CD4-positive, alpha-beta T cell treated with Interleukin-4 for 1 hour (primary cell): ENCODE measurements at regions not wholly inside any gene's neighbourhood (a gene's known extent, or its start where the extent isn't known, plus 50 kb on each side); places are given as distances from the start of the nearest gene placed in this dataset.

Experiments
- DNase-seq, 2 donors: peaks; one replicate each; pipeline ENCODE4 v3.0.0-alpha.2; 2020 to 2022

- peak; percentile 38 to 60 for DNase-seq
Observed at GRCh38 chr22:46054091-46055073, 77.4 kb upstream of the WNT7B start.

GRCh38 chr22:46055181-46055875, 78.4 kb upstream of the WNT7B start:
- peak in 1 of 2 donors; percentile 27 for DNase-seq

DNA sequence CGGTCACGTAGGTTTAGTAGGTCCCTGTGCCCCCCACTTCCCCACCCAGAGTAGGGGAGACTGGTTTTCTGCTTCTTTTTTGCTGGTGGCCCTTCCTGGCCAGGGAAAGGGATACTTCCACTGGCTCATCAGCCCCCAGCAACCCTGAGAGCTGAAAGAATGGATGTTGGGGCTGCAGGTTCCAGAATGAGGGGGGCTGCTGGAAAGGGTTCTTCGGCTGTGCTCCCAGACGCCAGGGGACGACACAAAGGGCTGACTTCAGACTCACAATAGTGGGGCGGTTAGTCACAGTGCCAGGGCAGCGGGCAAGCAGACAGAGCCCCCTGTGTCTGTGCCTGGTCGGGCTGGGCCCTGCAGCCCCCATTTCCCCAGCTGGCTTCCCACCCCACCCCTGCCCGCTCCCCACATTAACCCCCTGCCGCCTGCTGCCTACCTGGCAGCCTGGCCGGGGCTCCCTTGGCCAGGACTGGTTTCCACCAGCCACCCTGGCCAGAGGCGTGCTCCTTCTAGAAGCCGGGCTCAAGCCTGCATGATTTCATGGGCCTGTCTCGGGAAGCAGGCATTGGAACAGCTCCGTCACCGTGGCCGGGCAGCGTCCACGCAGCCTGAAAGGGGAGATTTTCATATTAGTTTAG, 79.1 kb upstream of the WNT7B start:
- no peak for DNase-seq

GRCh38 chr22:46056546-46057245, 79.7 kb upstream of the WNT7B start:
- DNase-seq, result no peak

- DNase-seq, result no peak
Observed at GRCh38 chr22:46057246-46058090, 80.5 kb upstream of the WNT7B start.

GRCh38 chr22:46058091-46058420, 81.1 kb upstream of the WNT7B start:
- DNase-seq, result peak; percentile 49 to 69

- no peak for DNase-seq
Observed at GRCh38 chr22:46058591-46059519, 81.9 kb upstream of the WNT7B start.

- DNase-seq, result no peak
Observed at GRCh38 chr22:46060292-46061123, 83.5 kb upstream of the WNT7B start.

- no peak for DNase-seq
Observed at GRCh38 chr22:46061124-46061500, 84.2 kb upstream of the WNT7B start.

GRCh38 chr22:46061501-46062231, 84.7 kb upstream of the WNT7B start:
- no peak for DNase-seq

- no peak for DNase-seq
Observed at GRCh38 chr22:46062232-46062615, 85.3 kb upstream of the WNT7B start.

DNA sequence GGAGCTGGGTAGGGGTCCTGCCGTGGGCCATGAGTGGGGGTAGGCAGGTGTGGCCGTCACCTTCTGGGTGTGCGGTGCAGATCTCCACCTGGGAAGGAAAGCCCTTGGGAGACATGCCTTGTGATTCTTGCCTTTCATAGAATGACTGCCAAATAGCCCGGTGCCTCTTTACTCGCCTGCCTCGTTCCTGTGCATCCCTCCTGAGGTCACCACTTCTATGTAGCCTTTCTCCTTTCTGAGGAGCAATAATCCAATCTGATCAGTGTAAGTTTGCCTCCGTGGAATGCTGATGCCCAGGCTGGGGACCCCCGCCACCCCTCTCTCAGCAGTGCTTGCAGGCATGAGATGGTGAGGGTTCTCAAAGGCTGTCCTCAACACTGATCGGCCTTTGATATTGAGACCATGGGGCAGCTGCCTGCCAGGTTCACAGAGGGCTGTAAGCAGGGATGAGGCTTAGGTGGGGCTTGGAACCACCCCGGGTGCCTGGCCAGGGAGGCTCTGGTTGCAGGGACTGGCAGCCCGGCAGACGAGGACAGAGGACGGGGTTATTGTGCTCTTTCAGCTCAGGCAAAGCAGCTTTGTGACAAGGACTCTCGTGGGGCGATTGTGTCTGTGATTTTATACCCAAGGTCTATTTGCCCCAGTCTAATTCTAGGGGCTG, 86.1 kb upstream of the WNT7B start:
- DNase-seq, result no peak

- no peak for DNase-seq
Observed at GRCh38 chr22:46063846-46064227, 86.5 kb upstream of the PPARA start.

DNA sequence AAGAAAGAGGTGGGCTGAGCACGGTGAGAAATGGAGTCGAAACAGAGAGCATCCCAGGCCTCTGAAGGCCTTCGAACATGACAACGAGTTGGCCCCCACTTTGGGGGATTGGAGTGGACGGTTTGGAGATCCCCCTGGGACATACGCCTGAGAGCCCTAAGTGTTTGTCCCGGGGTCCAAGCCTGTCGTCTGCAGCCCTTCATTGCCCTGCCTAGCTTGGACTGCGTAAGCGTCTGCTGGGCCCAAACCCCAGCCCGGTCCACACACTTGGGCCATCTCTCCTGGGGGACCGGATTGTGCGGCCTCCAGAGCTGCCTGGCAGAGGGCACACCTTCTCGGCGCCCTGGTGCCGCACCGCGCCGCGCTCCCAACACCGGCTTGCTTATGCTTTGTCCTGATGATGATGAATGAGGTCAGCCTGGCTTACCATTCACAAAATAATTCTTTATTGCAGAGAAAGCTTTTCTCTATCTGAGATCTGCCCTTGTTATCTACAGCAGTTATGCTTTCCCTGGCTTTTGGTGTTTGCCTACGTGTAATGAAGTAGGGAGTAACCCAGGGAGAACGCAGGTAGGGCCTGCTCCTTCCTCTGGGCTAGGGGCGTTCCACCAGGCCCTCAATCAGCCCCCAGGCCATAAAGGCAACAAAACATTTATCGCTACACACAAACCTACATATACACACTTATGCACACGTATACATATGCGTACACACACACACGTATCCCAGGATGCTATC, 85.9 kb upstream of the PPARA start:
- DNase-seq, result no peak

GRCh38 chr22:46064966-46065666, 85.2 kb upstream of the PPARA start:
- DNase-seq, result no peak

DNA sequence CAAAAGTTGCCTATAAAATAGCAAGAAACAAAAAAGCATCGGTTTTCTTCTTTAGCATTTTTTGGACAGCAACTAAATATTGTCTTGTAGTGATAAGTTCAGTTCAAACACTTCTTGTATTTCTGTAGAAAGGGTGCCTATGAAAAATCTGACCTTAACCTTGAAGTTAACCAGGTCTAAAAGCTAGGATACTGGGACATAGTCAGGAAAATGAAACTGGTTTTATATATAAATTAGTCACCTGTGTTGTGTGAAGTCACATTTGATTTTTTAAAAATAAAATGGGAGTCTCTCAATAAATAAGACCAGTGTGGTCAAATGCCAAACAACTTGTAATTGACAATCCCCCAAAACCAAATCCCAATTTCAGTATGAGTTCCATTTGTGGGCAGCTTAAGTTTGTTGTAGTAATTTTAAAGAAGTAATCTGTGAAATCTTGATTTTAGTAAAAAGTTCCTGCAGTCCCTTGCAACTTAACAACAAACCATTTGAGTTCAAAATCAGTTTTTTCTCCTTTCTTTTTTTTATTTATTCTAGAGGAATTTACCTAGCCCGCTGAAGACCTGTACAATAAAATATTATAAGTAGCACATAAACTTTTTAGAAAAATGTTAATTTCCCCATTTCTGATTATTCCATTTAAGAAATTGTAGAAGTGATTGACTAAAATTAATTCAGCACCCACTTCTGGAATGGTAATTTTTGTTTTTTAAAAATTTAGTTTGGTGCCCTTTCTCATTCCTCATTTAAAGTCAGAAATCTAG, 84.5 kb upstream of the PPARA start:
- no peak for DNase-seq

DNA sequence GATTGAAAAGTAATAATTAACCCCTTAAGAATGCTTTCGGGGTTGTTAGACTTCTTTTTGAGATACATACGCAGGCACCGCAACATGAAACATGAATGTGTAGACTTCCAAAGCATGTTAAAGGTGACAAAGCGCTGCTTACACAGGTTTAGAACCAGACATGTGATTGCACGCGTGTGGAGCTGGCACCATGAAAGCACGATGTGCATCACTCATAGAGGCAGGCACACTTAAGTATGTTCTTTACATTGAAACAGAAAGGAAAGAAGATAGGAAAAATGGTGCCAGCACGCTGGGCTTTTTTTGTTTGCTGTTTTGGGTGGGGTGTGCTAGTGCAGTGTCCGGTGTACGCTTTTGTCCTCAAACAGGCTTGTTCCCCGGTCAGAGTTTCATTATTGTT, 83.6 kb upstream of the PPARA start:
- DNase-seq, result no peak
